Transverse colon (tissue), 3 donors: ENCODE measurements at regions not wholly inside any gene's neighbourhood (a gene's known extent, or its start where the extent isn't known, plus 50 kb on each side); places are given as distances from the start of the nearest gene placed in this dataset.

Source experiments
- EP300 ChIP-seq: sonication (generic); formaldehyde crosslinking; IDR thresholded peaks from one replicate; pipeline ENCODE4 v1.6.1; 2017; ENCODE audit warnings: antibody characterized with exemption, low read depth
- TF ChIP-seq, protein P1 (sequence below), 5 experiments: fragments of 200-600 bp in 3 of 5; fragments of 450-650 bp in 2 of 5; sonication (generic) in 3 of 5; IDR thresholded peaks; 1 replicate in 2 of 5; 2 replicates in 3 of 5; pipeline ENCODE4 v1.5.1; 2016 to 2017; ENCODE audit warnings: antibody characterized with exemption in 5 of 5, inconsistent platforms in 3 of 5, mild to moderate bottlenecking in 2 of 5, moderate library complexity in 1 of 5

DNA sequence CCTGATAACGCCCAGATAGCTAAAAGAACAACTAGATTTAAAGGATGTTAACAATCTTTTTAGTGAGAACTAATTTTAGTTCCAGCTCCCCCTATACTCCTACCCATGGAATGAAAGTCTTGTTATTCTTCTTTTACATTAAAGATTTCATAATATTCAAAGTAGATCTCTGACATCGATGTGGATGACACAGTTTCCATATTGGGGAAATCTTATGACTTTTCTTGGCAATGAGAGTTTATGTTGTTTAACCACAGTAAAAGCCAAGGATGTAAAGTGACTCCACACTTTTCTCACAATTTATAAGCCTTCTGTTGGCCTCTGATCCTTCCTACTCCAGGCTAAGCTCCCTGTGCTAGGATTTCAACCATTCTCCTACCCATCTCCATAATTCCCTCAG, 332.6 kb upstream of the KCNMB2 start:
- TF ChIP-seq, protein P1, sequence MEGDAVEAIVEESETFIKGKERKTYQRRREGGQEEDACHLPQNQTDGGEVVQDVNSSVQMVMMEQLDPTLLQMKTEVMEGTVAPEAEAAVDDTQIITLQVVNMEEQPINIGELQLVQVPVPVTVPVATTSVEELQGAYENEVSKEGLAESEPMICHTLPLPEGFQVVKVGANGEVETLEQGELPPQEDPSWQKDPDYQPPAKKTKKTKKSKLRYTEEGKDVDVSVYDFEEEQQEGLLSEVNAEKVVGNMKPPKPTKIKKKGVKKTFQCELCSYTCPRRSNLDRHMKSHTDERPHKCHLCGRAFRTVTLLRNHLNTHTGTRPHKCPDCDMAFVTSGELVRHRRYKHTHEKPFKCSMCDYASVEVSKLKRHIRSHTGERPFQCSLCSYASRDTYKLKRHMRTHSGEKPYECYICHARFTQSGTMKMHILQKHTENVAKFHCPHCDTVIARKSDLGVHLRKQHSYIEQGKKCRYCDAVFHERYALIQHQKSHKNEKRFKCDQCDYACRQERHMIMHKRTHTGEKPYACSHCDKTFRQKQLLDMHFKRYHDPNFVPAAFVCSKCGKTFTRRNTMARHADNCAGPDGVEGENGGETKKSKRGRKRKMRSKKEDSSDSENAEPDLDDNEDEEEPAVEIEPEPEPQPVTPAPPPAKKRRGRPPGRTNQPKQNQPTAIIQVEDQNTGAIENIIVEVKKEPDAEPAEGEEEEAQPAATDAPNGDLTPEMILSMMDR (IDR thresholded peaks at IDR 0.05), result no peak
- TF ChIP-seq EP300, result no peak
